Hepatocyte (in vitro differentiated cells): ENCODE measurements at regions not wholly inside any gene's neighbourhood (a gene's known extent, or its start where the extent isn't known, plus 50 kb on each side); places are given as distances from the start of the nearest gene placed in this dataset.

ENCODE experiments used
- DNase-seq: peaks from one replicate; pipeline ENCODE4 v3.0.0-alpha.2; 2016; ENCODE audit warnings: low spot score
- H2AFZ ChIP-seq: fragments of 200-600 bp; sonication (generic); 2 replicates; pipeline ENCODE4 v1.6.0; 2016; ENCODE audit warnings: antibody characterized with exemption, mild to moderate bottlenecking
- H3K27ac ChIP-seq: fragments of 200-600 bp; sonication (generic); 2 replicates; pipeline ENCODE4 v1.5.1; 2016; ENCODE audit warnings: mild to moderate bottlenecking
- H3K27me3 ChIP-seq: fragments of 200-600 bp; sonication (generic); 2 replicates; pipeline ENCODE4 v1.6.1; 2016
- H3K36me3 ChIP-seq: fragments of 200-600 bp; sonication (generic); replicated peaks from 2 replicates; pipeline ENCODE4 v1.5.1; 2016; ENCODE audit warnings: low read depth; ENCODE audit not compliant: insufficient read depth
- H3K4me1 ChIP-seq: fragments of 200-600 bp; sonication (generic); 2 replicates; pipeline ENCODE4 v1.5.1; 2016; ENCODE audit warnings: mild to moderate bottlenecking, moderate library complexity; ENCODE audit not compliant: insufficient read depth
- H3K4me2 ChIP-seq: fragments of 200-600 bp; sonication (generic); 2 replicates; pipeline ENCODE4 v1.6.0; 2016
- H3K4me3 ChIP-seq: fragments of 200-600 bp; sonication (generic); 2 replicates; pipeline ENCODE4 v1.5.1; 2016; ENCODE audit warnings: mild to moderate bottlenecking
- H3K79me2 ChIP-seq: fragments of 200-600 bp; sonication (generic); 2 replicates; pipeline ENCODE4 v1.6.0; 2017; ENCODE audit warnings: mild to moderate bottlenecking
- H3K9me2 ChIP-seq: fragments of 200-600 bp; sonication (generic); replicated peaks from 2 replicates; pipeline ENCODE4 v1.6.0; 2017; ENCODE audit warnings: mild to moderate bottlenecking; ENCODE audit not compliant: insufficient read depth
- H3K9me3 ChIP-seq: fragments of 200-600 bp; sonication (generic); 2 replicates; pipeline ENCODE4 v1.5.1; 2016; ENCODE audit warnings: low read depth, mild to moderate bottlenecking
- H4K20me1 ChIP-seq: fragments of 200-600 bp; sonication (generic); 2 replicates; pipeline ENCODE4 v1.6.0; 2016; ENCODE audit warnings: mild to moderate bottlenecking; ENCODE audit not compliant: insufficient read depth, poor library complexity, severe bottlenecking
- EZH2 ChIP-seq: fragments of 200-600 bp; sonication (generic); IDR thresholded peaks from 2 replicates; pipeline ENCODE4 v1.6.1; 2016; ENCODE audit warnings: antibody characterized with exemption, mild to moderate bottlenecking, borderline replicate concordance
- EZH2phosphoT487 ChIP-seq: fragments of 200-600 bp; sonication (generic); IDR thresholded peaks from one replicate; pipeline ENCODE4 v1.6.1; 2018; ENCODE audit warnings: antibody characterized with exemption, mild to moderate bottlenecking, low read depth, moderate library complexity; ENCODE audit not compliant: unreplicated experiment, severe bottlenecking
- WGBS: methylation state at CpG from one replicate; pipeline ENCODE4 v1.1.6; 2016; ENCODE audit warnings: low lambda C conversion rate; ENCODE audit errors: missing lambda C conversion rate; 5-methylcytosine and 5-hydroxymethylcytosine counted together
- TF ChIP-seq, protein P1 (sequence below): fragments of 200-600 bp; sonication (generic); IDR thresholded peaks from 2 replicates; pipeline ENCODE4 v1.5.1; 2016; ENCODE audit warnings: antibody characterized with exemption, mild to moderate bottlenecking; ENCODE audit not compliant: poor library complexity

DNA sequence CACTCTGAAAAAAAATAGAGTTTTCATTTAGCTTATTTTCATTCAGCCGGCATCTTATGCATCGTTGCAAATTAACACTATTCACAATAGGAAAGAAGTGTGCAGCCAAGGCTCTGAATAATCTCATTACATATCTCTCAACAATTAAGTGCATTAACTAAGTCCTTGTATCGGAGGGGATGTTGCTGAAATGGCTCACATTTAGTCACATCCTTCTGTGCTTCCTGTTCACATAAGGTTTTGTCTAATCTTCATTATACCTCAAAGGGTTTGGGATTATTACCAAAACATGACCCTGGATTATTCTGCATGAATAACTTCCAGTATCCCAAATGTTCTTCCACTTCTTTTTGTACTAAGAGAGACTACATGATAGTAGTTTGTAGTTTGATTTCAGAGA, 278.0 kb upstream of the GRIA1 start:
- Histone ChIP-seq H3K79me2 (no peaks in the 10 kb centered on the region), H3K27ac (no peak overlapping the region), H3K4me1 (no peaks in the 10 kb centered on the region), H3K4me2 (no peak overlapping the region), H3K9me3 (no peaks in the 10 kb centered on the region), H3K9me2 (no peaks in the 10 kb centered on the region), H3K36me3 (no peaks in the 10 kb centered on the region), H3K27me3 (no peaks in the 10 kb centered on the region), H2AFZ (no peak overlapping the region), H4K20me1 (no peaks in the 10 kb centered on the region), H3K4me3 (no peak overlapping the region)
- no peak for DNase-seq
- TF ChIP-seq EZH2 (no peak), EZH2phosphoT487 (no peak)
- TF ChIP-seq, protein P1, sequence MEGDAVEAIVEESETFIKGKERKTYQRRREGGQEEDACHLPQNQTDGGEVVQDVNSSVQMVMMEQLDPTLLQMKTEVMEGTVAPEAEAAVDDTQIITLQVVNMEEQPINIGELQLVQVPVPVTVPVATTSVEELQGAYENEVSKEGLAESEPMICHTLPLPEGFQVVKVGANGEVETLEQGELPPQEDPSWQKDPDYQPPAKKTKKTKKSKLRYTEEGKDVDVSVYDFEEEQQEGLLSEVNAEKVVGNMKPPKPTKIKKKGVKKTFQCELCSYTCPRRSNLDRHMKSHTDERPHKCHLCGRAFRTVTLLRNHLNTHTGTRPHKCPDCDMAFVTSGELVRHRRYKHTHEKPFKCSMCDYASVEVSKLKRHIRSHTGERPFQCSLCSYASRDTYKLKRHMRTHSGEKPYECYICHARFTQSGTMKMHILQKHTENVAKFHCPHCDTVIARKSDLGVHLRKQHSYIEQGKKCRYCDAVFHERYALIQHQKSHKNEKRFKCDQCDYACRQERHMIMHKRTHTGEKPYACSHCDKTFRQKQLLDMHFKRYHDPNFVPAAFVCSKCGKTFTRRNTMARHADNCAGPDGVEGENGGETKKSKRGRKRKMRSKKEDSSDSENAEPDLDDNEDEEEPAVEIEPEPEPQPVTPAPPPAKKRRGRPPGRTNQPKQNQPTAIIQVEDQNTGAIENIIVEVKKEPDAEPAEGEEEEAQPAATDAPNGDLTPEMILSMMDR: no peak
- 74% methylated on average over 3 of the region's 3 CpGs for WGBS

DNA sequence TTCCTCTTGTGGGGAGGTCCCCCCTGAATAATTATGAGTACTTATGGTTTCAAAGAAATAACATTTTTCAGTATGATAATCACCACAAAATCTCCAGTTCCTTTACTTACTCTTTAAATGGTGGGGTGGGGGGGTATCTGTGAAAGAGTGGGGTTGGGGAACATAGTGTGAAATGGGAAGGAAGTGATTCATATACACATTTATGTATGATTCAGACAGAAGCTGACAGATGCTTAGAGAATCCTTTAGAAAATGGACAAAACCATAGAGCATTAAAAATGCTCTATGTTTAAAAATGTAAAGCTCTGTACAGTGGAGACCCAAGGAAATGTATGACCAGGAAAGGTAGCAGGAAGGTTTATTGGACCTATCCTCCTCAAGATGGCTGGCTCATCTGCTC, 267.5 kb upstream of the GRIA1 start:
- DNase-seq: no peak
- Histone ChIP-seq H3K27me3 (no peaks in the 10 kb centered on the region), H3K4me3 (no peak overlapping the region), H2AFZ (no peak overlapping the region), H3K79me2 (no peaks in the 10 kb centered on the region), H3K9me3 (no peaks in the 10 kb centered on the region), H4K20me1 (no peaks in the 10 kb centered on the region), H3K27ac (no peak overlapping the region), H3K4me1 (no peaks in the 10 kb centered on the region), H3K36me3 (no peaks in the 10 kb centered on the region), H3K4me2 (no peak overlapping the region), H3K9me2 (no peaks in the 10 kb centered on the region)
- TF ChIP-seq EZH2phosphoT487 (no peak), EZH2 (no peak)
- TF ChIP-seq, protein P1: no peak

DNA sequence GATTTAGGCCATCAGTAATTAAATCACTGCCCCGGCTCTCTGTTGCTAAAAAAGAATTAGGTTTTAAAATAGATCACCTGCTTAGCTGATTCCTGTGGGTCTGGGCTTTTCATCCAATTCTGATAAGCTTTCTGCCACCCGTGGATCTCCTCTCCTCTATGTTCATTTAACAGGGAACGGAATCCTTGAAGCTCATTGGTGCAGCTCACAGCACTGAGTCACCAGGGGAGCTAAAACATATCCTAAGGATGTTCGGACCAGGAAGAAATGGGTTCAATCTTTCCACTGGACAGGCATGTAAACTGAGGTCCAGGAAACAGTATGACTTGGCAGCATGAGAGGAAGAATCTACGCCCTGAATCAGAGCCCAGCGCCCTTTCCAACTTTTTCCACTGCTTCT, 267.1 kb upstream of the GRIA1 start:
- no peaks in the 10 kb centered on the region for H4K20me1 ChIP-seq
- no peaks in the 10 kb centered on the region for H3K9me2 ChIP-seq
- 79% methylated on average over 6 of the region's 6 CpGs for WGBS
- no peak overlapping the region for H2AFZ ChIP-seq
- no peaks in the 10 kb centered on the region for H3K4me1 ChIP-seq
- H3K27me3 ChIP-seq: no peaks in the 10 kb centered on the region
- H3K4me2 ChIP-seq: no peak overlapping the region
- H3K9me3 ChIP-seq: no peaks in the 10 kb centered on the region
- no peak for DNase-seq
- no peak overlapping the region for H3K27ac ChIP-seq
- H3K79me2 ChIP-seq: no peaks in the 10 kb centered on the region
- H3K36me3 ChIP-seq: no peaks in the 10 kb centered on the region
- TF ChIP-seq, protein P1: no peak
- TF ChIP-seq EZH2: no peak
- no peak for TF ChIP-seq EZH2phosphoT487
- no peak overlapping the region for H3K4me3 ChIP-seq

DNA sequence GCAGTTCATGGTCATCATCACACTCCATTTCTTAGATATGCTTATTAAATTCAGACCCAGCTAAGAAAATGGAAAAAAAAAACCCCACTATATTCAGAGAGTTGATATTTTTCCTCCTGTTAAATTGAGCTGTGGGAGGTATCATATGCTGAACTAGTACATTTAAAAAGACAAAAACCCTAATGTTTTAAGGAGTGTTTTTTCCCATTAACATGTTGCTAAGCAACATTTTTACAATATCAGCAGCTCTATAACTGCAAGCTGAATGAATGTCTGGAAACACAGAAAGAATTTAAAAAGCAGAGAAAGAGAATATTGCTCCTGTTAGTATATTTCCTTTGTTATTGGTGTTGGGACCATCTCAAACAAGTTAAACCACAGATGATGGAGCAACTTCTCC, 265.8 kb upstream of the GRIA1 start:
- Histone ChIP-seq H2AFZ (no peak overlapping the region), H3K27ac (no peak overlapping the region), H3K4me3 (no peak overlapping the region), H3K9me2 (no peaks in the 10 kb centered on the region), H3K79me2 (no peaks in the 10 kb centered on the region), H3K27me3 (no peaks in the 10 kb centered on the region), H3K4me1 (no peaks in the 10 kb centered on the region), H3K9me3 (no peaks in the 10 kb centered on the region), H4K20me1 (no peaks in the 10 kb centered on the region), H3K4me2 (no peak overlapping the region), H3K36me3 (no peaks in the 10 kb centered on the region)
- TF ChIP-seq EZH2phosphoT487 (no peak), EZH2 (no peak)
- TF ChIP-seq, protein P1: no peak
- no peak for DNase-seq
